Tibial artery (tissue), 4 donors: ENCODE measurements at regions not wholly inside any gene's neighbourhood (a gene's known extent, or its start where the extent isn't known, plus 50 kb on each side); places are given as distances from the start of the nearest gene placed in this dataset.
A peak's percentile ranks its signal among the peaks of the same experiment; 100 is the strongest.

ENCODE experiments used
- DNase-seq, 2 donors: peaks; one replicate each; pipeline ENCODE4 v3.0.0-alpha.2; 2019
- H3K27ac ChIP-seq, 2 donors: fragments of 200-600 bp; sonication (generic) in 1 of 2; 1 replicate in 1 of 2; 2 replicates in 1 of 2; pipeline ENCODE4 v1.5.1; 2018 to 2019; ENCODE audit warnings: mild to moderate bottlenecking in 1 of 2
- H3K27me3 ChIP-seq, 2 donors: fragments of 200-600 bp; sonication (generic) in 1 of 2; one replicate each; pipeline versions ENCODE4 v1.5.1 to v1.6.0; 2016 to 2019
- H3K36me3 ChIP-seq, 3 donors: fragments of 200-600 bp; sonication (generic) in 2 of 3; one replicate each; pipeline ENCODE4 v1.5.1; 2016 to 2019; ENCODE audit warnings: mild to moderate bottlenecking in 2 of 3
- H3K4me1 ChIP-seq, 4 donors: fragments of 200-600 bp; sonication (generic) in 2 of 4; 1 replicate in 3 of 4; 2 replicates in 1 of 4; pipeline ENCODE4 v1.5.1; 2016 to 2019
- H3K4me3 ChIP-seq, 2 donors: fragments of 200-600 bp; sonication (generic) in 1 of 2; 1 replicate in 1 of 2; 2 replicates in 1 of 2; pipeline ENCODE4 v1.5.1; 2018 to 2019; ENCODE audit warnings: mild to moderate bottlenecking in 2 of 2
- H3K9me3 ChIP-seq, 3 donors: fragments of 200-600 bp; sonication (generic) in 1 of 3; one replicate each; pipeline ENCODE4 v1.5.1; 2016 to 2019
- intact Hi-C: fragments of 100-400 bp; cut with DNase I; formaldehyde crosslinking; loops from one replicate; pipeline ENCODE4 v1.15.0; 2023; ENCODE audit warnings: low total_unique reads
- TF ChIP-seq, protein P1 (sequence below), 2 experiments: fragments of 200-600 bp in 1 of 2; fragments of 450-650 bp in 1 of 2; IDR thresholded peaks; one replicate each; pipeline ENCODE4 v1.5.1; 2017 to 2019; ENCODE audit warnings: antibody characterized with exemption in 2 of 2, mild to moderate bottlenecking in 1 of 2, moderate library complexity in 1 of 2

DNA sequence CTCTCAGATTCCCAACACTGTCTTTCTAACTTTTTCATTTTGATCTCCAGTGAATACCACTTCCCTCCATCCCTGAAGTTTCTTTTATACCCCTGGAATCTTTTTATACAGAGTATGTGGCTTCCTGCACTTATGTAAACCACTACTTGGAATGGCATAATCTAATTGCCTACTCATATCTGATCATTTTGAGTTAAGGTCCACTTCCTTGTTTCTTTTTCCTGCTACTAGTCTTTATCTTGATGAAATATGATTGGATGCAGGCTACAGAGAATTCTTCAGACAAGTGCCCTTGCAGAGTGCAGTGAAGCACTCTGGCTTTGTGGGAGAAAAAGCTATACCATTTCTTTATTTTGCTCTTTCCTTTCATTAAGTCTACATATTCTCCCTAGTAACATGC is 325.3 kb upstream of the ADAMTS5 start:
- H3K4me1 ChIP-seq: peaks cover 0 to 32% (median 1%) of the 10 kb centered on the region in 4 donors
- no peaks in the 10 kb centered on the region for H3K36me3 ChIP-seq
- no peak overlapping the region for H3K4me3 ChIP-seq
- intact Hi-C loops: no loop called here
- no peak overlapping the region for H3K27ac ChIP-seq
- no peak for DNase-seq
- TF ChIP-seq, protein P1, sequence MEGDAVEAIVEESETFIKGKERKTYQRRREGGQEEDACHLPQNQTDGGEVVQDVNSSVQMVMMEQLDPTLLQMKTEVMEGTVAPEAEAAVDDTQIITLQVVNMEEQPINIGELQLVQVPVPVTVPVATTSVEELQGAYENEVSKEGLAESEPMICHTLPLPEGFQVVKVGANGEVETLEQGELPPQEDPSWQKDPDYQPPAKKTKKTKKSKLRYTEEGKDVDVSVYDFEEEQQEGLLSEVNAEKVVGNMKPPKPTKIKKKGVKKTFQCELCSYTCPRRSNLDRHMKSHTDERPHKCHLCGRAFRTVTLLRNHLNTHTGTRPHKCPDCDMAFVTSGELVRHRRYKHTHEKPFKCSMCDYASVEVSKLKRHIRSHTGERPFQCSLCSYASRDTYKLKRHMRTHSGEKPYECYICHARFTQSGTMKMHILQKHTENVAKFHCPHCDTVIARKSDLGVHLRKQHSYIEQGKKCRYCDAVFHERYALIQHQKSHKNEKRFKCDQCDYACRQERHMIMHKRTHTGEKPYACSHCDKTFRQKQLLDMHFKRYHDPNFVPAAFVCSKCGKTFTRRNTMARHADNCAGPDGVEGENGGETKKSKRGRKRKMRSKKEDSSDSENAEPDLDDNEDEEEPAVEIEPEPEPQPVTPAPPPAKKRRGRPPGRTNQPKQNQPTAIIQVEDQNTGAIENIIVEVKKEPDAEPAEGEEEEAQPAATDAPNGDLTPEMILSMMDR (IDR thresholded peaks at IDR 0.05): no peak
- peaks cover 0 to 6% (median 0%) of the 10 kb centered on the region in 3 donors for H3K9me3 ChIP-seq
- H3K27me3 ChIP-seq: no peaks in the 10 kb centered on the region

DNA sequence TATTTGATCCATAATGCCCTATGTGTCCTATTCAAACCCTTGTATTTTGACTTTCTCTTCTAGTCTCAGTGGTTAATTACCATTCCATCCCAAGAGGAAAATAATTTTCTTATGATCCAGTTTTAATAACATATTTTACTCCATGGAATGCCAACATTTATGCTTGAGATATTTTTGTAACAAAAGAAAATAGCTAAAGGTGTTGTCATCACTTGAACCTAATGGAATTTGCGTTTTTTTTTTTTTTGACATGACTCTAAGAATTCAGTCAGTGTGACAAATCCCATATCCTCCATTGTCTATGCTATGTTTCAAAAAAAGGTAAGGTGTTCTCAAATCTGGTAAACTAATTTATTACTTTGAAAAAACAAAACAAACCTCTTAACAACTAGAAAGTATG is 324.1 kb upstream of the ADAMTS5 start:
- DNase-seq: no peak
- Histone ChIP-seq H3K36me3 (no peaks in the 10 kb centered on the region), H3K4me3 (no peak overlapping the region), H3K9me3 (peaks cover 0 to 3% (median 0%) of the 10 kb centered on the region in 3 donors), H3K27me3 (no peaks in the 10 kb centered on the region), H3K4me1 (peaks cover 0 to 39% (median 2%) of the 10 kb centered on the region in 4 donors), H3K27ac (no peak overlapping the region)
- TF ChIP-seq, protein P1 (IDR thresholded peaks at IDR 0.05): no peak
- intact Hi-C loops: no loop called here

DNA sequence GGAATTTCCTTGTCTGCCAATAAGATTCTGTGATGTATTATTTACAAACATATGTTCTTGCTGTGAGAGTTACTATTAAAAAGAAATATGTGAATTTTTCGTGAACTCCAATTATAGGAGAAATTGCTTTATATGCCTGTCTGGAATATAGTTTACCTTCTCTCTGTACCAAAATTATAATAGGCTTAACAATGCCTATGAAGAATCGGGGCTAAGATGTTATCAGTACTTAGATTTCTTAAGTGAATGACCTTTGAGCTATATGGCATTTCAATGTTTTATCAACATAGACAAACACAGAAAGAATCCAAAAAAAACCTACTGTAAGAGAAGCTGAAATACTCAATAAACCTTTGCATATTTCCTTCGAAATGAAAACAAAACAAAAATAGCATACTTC is 323.1 kb upstream of the ADAMTS5 start:
- Histone ChIP-seq H3K4me3 (no peak overlapping the region), H3K27me3 (no peaks in the 10 kb centered on the region), H3K9me3 (no peaks in the 10 kb centered on the region), H3K4me1 (peaks cover 0 to 39% (median 2%) of the 10 kb centered on the region in 4 donors), H3K27ac (peak overlapping the region in 1 of 2 donors; percentile 9), H3K36me3 (no peaks in the 10 kb centered on the region)
- TF ChIP-seq, protein P1 (IDR thresholded peaks at IDR 0.05): no peak
- intact Hi-C loops: no loop called here
- no peak for DNase-seq

DNA sequence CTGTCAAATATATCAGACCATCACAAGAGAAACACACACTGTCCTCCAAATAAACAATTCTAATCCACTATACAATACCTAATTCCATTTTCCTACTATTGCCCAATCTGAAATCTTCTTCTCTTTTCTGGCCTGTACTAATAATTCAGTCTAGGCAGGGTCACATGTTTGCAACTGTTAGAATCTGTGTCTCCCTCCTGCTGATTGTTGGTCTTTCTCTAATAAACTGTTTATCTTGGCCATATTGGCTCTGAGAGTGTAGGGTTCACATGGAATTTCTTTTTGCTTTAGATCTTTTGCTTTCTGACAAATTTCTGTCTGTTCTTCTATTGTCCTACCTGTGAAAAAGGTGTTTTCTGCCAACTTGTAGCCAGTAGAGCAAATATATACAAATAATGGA is 319.9 kb upstream of the ADAMTS5 start:
- no peaks in the 10 kb centered on the region for H3K9me3 ChIP-seq
- no peak overlapping the region for H3K4me3 ChIP-seq
- TF ChIP-seq, protein P1 (IDR thresholded peaks at IDR 0.05): no peak
- no peak for DNase-seq
- peaks cover 0 to 39% (median 2%) of the 10 kb centered on the region in 4 donors for H3K4me1 ChIP-seq
- H3K36me3 ChIP-seq: no peaks in the 10 kb centered on the region
- H3K27ac ChIP-seq: no peak overlapping the region
- intact Hi-C loops: no loop called here
- no peaks in the 10 kb centered on the region for H3K27me3 ChIP-seq

DNA sequence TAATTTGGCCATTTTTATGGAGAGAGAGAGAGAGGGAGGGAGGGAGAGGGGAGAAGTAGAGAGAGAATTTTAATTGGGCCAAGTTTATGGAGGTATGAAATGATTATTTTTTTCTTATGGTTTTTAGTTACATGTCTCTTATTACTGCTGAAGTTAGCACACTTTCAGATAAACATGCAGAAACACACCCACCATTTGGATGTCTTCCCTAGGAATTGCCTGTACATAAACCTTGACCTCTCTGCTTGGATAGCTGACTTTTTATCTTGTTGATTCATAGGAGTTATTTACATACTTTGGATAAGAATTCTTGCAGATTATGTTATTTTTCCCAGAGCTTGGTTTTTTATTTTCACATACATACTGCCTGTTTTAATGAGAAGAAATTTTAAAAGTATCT is 310.2 kb upstream of the ADAMTS5 start:
- Histone ChIP-seq H3K27me3 (no peaks in the 10 kb centered on the region), H3K4me1 (peaks cover 0 to 18% (median 6%) of the 10 kb centered on the region in 4 donors), H3K9me3 (no peaks in the 10 kb centered on the region), H3K36me3 (no peaks in the 10 kb centered on the region), H3K4me3 (no peak overlapping the region), H3K27ac (no peak overlapping the region)
- intact Hi-C loops: no loop called here
- no peak for DNase-seq
- TF ChIP-seq, protein P1 (IDR thresholded peaks at IDR 0.05): no peak
